T-cell (primary cell): ENCODE measurements at regions not wholly inside any gene's neighbourhood (a gene's known extent, or its start where the extent isn't known, plus 50 kb on each side); places are given as distances from the start of the nearest gene placed in this dataset.

ENCODE experiments used
- ATAC-seq, 4 experiments: fragments of 200-7000 bp in 3 of 4; fragments of 150-1000 bp in 1 of 4; cut with Tn5 transposase; replicated peaks in 1 of 4; 1 replicate in 3 of 4; 2 replicates in 1 of 4; pipeline ENCODE4 v1.10.0; 2021; ENCODE audit warnings: moderate library complexity in 3 of 4, mild to moderate bottlenecking in 2 of 4, moderate number of reproducible peaks in 1 of 4
- CTCF ChIA-PET, 2 donors: fragments of 300-600 bp; sonication (Branson Sonifier 250); formaldehyde crosslinking; loops; one replicate each; lab custom pipeline; 2022; ENCODE audit warnings: antibody characterized with exemption in 2 of 2; lab: Charles Lee
- POLR2A ChIA-PET, 2 donors: fragments of 300-600 bp; sonication (Branson Sonifier 250); formaldehyde crosslinking; loops; one replicate each; lab custom pipeline; 2022; ENCODE audit warnings: antibody characterized with exemption in 2 of 2; lab: Charles Lee
- DNase-seq, 35 experiments: peaks; one replicate each; pipeline versions ENCODE4 v3.0.0 to v3.0.0-alpha.2; 2013 to 2023
- H3K27ac ChIP-seq: one replicate; pipeline ENCODE4 v1.5.1; 2013; ENCODE audit warnings: low read length
- H3K27me3 ChIP-seq, 2 experiments: replicated peaks in 1 of 2; 1 replicate in 1 of 2; 2 replicates in 1 of 2; pipeline versions ENCODE4 v1.6.1 to v1.7.0; 2013; ENCODE audit warnings: low read length in 1 of 2, mixed read lengths in 1 of 2; ENCODE audit not compliant: control insufficient read depth in 2 of 2, insufficient read depth in 2 of 2; ENCODE audit errors: extremely low read depth in 1 of 2
- H3K36me3 ChIP-seq, 2 donors: 1 replicate in 1 of 2; 2 replicates in 1 of 2; pipeline versions ENCODE4 v1.6.1 to v1.7.0; 2013; ENCODE audit warnings: low read length in 1 of 2; ENCODE audit not compliant: control insufficient read depth in 2 of 2, insufficient read depth in 1 of 2; ENCODE audit errors: extremely low read depth in 1 of 2
- H3K4me1 ChIP-seq, 2 experiments: 1 replicate in 1 of 2; 2 replicates in 1 of 2; pipeline versions ENCODE4 v1.6.1 to v1.7.0; 2013; ENCODE audit warnings: low read length in 2 of 2, mixed read lengths in 1 of 2; ENCODE audit not compliant: insufficient read depth in 2 of 2, control insufficient read depth in 1 of 2; ENCODE audit errors: extremely low read depth in 1 of 2
- H3K4me3 ChIP-seq, 2 donors: 1 replicate in 1 of 2; 2 replicates in 1 of 2; pipeline versions ENCODE4 v1.5.1 to v1.7.0; 2013; ENCODE audit warnings: mild to moderate bottlenecking in 2 of 2, low read length in 1 of 2, moderate library complexity in 1 of 2; ENCODE audit not compliant: control insufficient read depth in 1 of 2; ENCODE audit errors: extremely low read depth in 1 of 2
- H3K9me3 ChIP-seq: 2 replicates; pipeline ENCODE4 v1.7.0; 2013
- H3K27ac Mint-ChIP-seq, 2 donors: one replicate each; pipeline ENCODE4 v1.8.0; 2020 to 2021; ENCODE audit warnings: mild to moderate bottlenecking in 2 of 2, mixed read lengths in 2 of 2
- H3K27me3 Mint-ChIP-seq, 2 donors: one replicate each; pipeline ENCODE4 v1.8.0; 2021 to 2022; ENCODE audit warnings: mixed read lengths in 2 of 2
- H3K36me3 Mint-ChIP-seq: one replicate; pipeline ENCODE4 v1.8.0; 2021; ENCODE audit warnings: mixed read lengths
- H3K4me1 Mint-ChIP-seq, 3 donors: one replicate each; pipeline ENCODE4 v1.8.0; 2020 to 2022; ENCODE audit warnings: mixed read lengths in 3 of 3, mild to moderate bottlenecking in 1 of 3
- H3K4me3 Mint-ChIP-seq, 3 donors: one replicate each; pipeline ENCODE4 v1.8.0; 2020 to 2022; ENCODE audit warnings: mild to moderate bottlenecking in 3 of 3, mixed read lengths in 3 of 3, moderate library complexity in 3 of 3
- H3K9me3 Mint-ChIP-seq, 3 donors: one replicate each; pipeline ENCODE4 v1.8.0; 2020 to 2022; ENCODE audit warnings: mixed read lengths in 3 of 3
- WGBS: methylation state at CpG from one replicate; pipeline ENCODE4 v1.1.5; 2013; ENCODE audit warnings: missing lambda C conversion rate; ENCODE audit not compliant: insufficient coverage; 5-methylcytosine and 5-hydroxymethylcytosine counted together

DNA sequence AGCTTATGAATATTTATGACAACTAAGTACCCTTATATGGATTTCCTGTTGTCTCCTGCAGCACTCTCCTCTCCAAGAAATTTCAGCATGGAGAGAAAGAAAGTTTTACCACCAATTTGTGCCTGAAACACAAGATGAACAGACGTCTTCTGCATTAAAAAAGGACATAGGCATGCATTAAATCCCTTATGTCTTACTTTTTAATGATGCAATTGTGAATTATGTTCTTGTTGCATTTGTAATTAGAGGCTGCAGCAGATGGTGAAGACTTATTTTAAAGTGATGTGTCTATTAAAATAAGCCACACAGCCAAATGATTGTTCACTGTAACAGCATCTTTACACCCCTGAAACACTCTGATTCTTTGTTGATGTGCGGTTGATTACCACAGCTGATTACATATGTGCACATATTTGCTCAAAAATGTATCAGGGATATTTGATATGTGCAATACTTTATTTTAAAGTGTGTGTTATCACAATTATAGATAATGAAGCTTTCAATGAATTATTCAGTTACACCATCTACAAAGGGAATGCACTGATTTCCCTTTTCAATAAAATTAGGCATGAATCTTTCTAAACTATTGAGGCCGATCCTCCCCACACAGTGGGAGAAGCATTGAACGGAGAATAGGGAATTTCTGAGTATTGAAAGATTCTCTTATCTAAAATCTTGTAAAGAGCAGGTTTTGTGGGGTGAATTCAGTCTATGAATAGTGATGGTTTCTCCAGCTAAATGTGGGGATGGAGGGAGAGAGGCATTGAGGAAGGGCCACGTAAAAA, 585.1 kb downstream of the SLC4A3 start:
- Histone ChIP-seq H3K4me3 (no peak overlapping the region), H3K4me1 (no peaks in the 10 kb centered on the region), H3K27me3 (no peaks in the 10 kb centered on the region), H3K9me3 (no peaks in the 10 kb centered on the region), H3K36me3 (no peaks in the 10 kb centered on the region), H3K27ac (no peak overlapping the region)
- CTCF ChIA-PET: interaction anchor here in 1 of 2 donors (0.5 kb wide), 1 partner anchor 28 kb away, joined by 9 read pairs; no protein-coding TSS in a partner anchor
- no CpG with 5 or more reads among the region's 5 CpGs for WGBS
- DNase-seq (no peak), ATAC-seq (no peak)
- H3K36me3 Mint-ChIP-seq: no peaks in the 10 kb centered on the region
- POLR2A ChIA-PET: no interaction called here
- no peaks in the 10 kb centered on the region for H3K4me1 Mint-ChIP-seq
- H3K27ac Mint-ChIP-seq: no peak overlapping the region
- no peak overlapping the region for H3K4me3 Mint-ChIP-seq
- peaks cover 0 to 3% (median 3%) of the 10 kb centered on the region in 3 donors for H3K9me3 Mint-ChIP-seq
- H3K27me3 Mint-ChIP-seq: no peaks in the 10 kb centered on the region

DNA sequence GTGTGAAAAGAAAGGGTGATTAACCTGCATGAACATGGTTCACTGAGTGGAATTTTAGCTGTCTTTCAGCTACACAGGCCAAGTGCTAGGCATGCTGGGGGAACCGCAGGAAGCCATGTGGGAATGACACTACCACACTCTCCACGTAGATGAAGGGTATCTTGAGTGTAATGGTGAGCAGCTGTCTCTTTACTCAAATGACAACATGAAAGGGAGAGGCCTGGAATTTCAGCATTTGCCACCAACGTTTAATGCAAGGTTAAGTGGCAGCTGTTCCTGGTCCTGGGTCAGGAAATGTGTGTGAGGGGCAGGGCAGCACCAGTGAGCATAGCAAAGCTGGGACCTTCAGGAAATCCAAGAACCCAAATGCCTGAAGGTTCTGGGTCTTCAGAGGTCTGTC, 588.4 kb downstream of the SLC4A3 start:
- Mint-ChIP-seq H3K36me3 (no peaks in the 10 kb centered on the region), H3K4me1 (no peaks in the 10 kb centered on the region), H3K9me3 (peaks cover 0 to 4% (median 3%) of the 10 kb centered on the region in 3 donors), H3K4me3 (no peak overlapping the region), H3K27ac (no peak overlapping the region), H3K27me3 (no peaks in the 10 kb centered on the region)
- ATAC-seq: no peak
- Histone ChIP-seq H3K27ac (no peak overlapping the region), H3K27me3 (no peaks in the 10 kb centered on the region), H3K9me3 (no peaks in the 10 kb centered on the region), H3K36me3 (no peaks in the 10 kb centered on the region), H3K4me3 (no peak overlapping the region), H3K4me1 (no peaks in the 10 kb centered on the region)
- DNase-seq: no peak
- POLR2A ChIA-PET: no interaction called here
- 25% methylated on average over 1 of the region's 3 CpGs for WGBS
- CTCF ChIA-PET: interaction anchor here in 1 of 2 donors (0.9 kb wide), 1 partner anchor 26 kb away, joined by 3 read pairs; no protein-coding TSS in a partner anchor

DNA sequence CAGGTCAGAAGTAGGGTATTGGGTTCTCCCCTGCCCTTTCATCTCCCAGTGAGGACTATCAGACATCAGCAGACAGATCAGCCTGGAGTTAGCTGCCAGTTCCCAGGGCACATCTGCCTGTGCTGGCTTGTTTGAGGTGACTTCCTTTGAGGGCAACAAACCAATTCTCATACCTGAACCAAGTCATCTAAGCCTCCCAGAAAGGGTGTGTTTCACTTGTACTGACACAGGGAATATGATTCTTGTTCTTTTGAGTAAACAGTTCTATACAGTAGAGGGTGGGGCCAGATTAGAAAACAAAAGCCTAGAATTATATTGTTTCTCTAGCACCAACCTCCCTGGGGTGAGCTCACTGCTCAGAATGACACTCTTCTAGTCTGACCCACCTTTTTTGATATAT, 591.9 kb downstream of the SLC4A3 start:
- Histone ChIP-seq H3K27ac (no peak overlapping the region), H3K36me3 (no peaks in the 10 kb centered on the region), H3K4me1 (no peaks in the 10 kb centered on the region), H3K4me3 (no peak overlapping the region), H3K9me3 (no peaks in the 10 kb centered on the region), H3K27me3 (no peaks in the 10 kb centered on the region)
- no peak overlapping the region for H3K27ac Mint-ChIP-seq
- CTCF ChIA-PET: no interaction called here
- H3K9me3 Mint-ChIP-seq: peaks cover 0 to 4% (median 0%) of the 10 kb centered on the region in 3 donors
- H3K27me3 Mint-ChIP-seq: no peaks in the 10 kb centered on the region
- H3K4me1 Mint-ChIP-seq: no peaks in the 10 kb centered on the region
- no peaks in the 10 kb centered on the region for H3K36me3 Mint-ChIP-seq
- POLR2A ChIA-PET: no interaction called here
- H3K4me3 Mint-ChIP-seq: no peak overlapping the region
- DNase-seq (no peak), ATAC-seq (no peak)

DNA sequence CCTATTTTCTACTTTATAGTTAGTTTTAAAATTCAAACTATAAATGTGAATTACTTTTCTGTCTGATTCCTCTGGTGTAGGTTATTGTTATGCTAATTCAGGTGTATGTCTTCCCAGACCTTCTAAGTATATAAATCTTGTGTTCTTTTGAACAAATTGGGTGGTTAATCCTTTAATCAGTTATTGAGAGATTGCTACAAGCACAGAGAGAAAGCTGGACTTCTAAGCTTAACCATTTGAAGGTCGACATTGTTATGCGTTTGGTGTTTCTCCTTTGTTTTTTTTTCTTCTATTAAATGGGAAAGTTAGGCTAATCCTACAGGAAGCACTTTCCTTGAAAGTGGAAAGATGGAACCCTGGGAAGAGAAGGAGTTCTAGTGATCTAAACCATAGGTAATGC, 592.6 kb downstream of the SLC4A3 start:
- ATAC-seq (no peak), DNase-seq (no peak)
- H3K4me1 Mint-ChIP-seq: no peaks in the 10 kb centered on the region
- Histone ChIP-seq H3K9me3 (no peaks in the 10 kb centered on the region), H3K27me3 (peaks cover 0 to 2% of the 10 kb centered on the region in 2 experiments), H3K27ac (no peak overlapping the region), H3K4me3 (no peak overlapping the region), H3K4me1 (no peaks in the 10 kb centered on the region), H3K36me3 (no peaks in the 10 kb centered on the region)
- H3K27ac Mint-ChIP-seq: no peak overlapping the region
- H3K36me3 Mint-ChIP-seq: no peaks in the 10 kb centered on the region
- H3K4me3 Mint-ChIP-seq: no peak overlapping the region
- no peaks in the 10 kb centered on the region for H3K27me3 Mint-ChIP-seq
- no CpG with 5 or more reads among the region's 2 CpGs for WGBS
- POLR2A ChIA-PET: no interaction called here
- CTCF ChIA-PET: no interaction called here
- peaks cover 0 to 4% (median 0%) of the 10 kb centered on the region in 3 donors for H3K9me3 Mint-ChIP-seq

DNA sequence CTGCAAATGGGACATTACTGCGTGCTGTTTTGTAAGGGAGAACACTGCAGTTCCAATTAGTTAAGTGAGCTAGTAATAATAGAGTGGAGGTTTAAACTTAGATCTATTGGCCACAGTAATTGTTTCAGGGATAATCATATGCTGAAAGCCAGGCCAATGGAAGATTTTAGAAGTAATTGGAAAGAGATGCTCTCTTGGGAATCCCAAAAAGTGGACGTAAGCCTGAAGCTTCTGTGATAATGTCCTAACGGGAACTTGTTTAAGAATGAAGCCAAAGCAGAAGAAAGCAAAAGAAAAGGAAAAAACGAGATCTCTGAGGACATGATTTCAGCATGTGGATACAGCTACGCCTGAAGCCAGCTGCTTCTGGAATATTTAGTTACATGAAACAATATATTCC, 594.6 kb downstream of the SLC4A3 start:
- H3K4me3 Mint-ChIP-seq: no peak overlapping the region
- Histone ChIP-seq H3K9me3 (no peaks in the 10 kb centered on the region), H3K27me3 (peaks cover 0 to 2% of the 10 kb centered on the region in 2 experiments), H3K27ac (no peak overlapping the region), H3K4me1 (no peaks in the 10 kb centered on the region), H3K4me3 (no peak overlapping the region), H3K36me3 (no peaks in the 10 kb centered on the region)
- DNase-seq: no peak
- CTCF ChIA-PET: no interaction called here
- no peaks in the 10 kb centered on the region for H3K4me1 Mint-ChIP-seq
- H3K27ac Mint-ChIP-seq: no peak overlapping the region
- POLR2A ChIA-PET: interaction anchor here in 1 of 2 donors (0.6 kb wide), 1 partner anchor 1624 kb away, joined by 3 read pairs; no protein-coding TSS in a partner anchor
- WGBS: 86% methylated on average over 3 of the region's 5 CpGs
- peaks cover 0 to 4% (median 0%) of the 10 kb centered on the region in 3 donors for H3K9me3 Mint-ChIP-seq
- no peak for ATAC-seq
- peaks cover 0 to 3% of the 10 kb centered on the region in 2 donors for H3K27me3 Mint-ChIP-seq
- no peaks in the 10 kb centered on the region for H3K36me3 Mint-ChIP-seq

DNA sequence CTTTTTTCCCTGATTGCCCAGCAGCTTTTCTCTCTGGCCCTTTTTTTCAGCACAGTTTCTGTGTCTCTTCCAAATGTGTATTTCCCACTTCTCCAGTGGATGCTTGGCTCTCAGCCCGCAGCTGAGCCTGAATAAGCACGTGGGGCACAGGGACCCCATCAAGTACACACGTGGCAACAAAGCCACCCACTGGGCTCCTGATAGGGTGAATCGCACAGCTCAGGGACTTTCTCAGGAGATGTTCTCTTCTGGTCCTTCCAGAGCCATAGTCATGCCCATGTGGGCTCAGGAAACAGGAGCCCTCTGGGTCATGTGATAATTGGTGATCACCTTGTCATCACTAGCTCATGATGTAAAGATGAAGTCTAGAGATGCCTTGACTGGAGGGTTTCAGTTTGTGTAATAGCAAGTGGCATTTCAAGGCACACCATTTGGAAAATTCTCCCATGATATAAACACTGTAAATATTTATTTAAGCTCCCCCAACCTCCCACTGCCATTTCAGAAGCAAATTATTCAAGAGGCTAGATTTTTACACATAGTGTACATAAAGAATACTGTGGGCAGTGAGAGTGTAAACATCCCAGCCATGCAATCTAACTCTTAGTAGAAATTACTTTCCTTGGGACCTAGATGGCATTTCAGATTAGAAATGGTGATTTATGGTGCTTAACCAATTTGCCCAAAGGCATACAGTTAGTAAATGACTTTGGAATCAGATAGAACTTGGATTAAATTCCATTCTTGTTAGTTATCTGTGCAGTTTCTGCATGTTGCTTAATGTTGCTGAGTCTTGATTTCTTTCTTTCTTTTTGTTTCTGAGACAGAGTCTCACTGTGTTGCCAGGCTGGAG, 597.5 kb downstream of the SLC4A3 start:
- Mint-ChIP-seq H3K4me1 (no peaks in the 10 kb centered on the region), H3K9me3 (peaks cover 0 to 4% (median 0%) of the 10 kb centered on the region in 3 donors), H3K36me3 (no peaks in the 10 kb centered on the region), H3K4me3 (no peak overlapping the region), H3K27ac (no peak overlapping the region), H3K27me3 (peaks cover 0 to 3% of the 10 kb centered on the region in 2 donors)
- no peak overlapping the region for H3K4me3 ChIP-seq
- WGBS: 77% methylated on average over 4 of the region's 4 CpGs
- H3K27ac ChIP-seq: no peak overlapping the region
- CTCF ChIA-PET: no interaction called here
- no peaks in the 10 kb centered on the region for H3K36me3 ChIP-seq
- ATAC-seq (no peak), DNase-seq (no peak)
- peaks cover 0 to 2% of the 10 kb centered on the region in 2 experiments for H3K27me3 ChIP-seq
- H3K9me3 ChIP-seq: no peaks in the 10 kb centered on the region
- H3K4me1 ChIP-seq: no peaks in the 10 kb centered on the region
- POLR2A ChIA-PET: no interaction called here
